KOPT-K1 (cell line): ENCODE measurements at regions not wholly inside any gene's neighbourhood (a gene's known extent, or its start where the extent isn't known, plus 50 kb on each side); places are given as distances from the start of the nearest gene placed in this dataset.
"Not testable (repeated sequence)": the region's sequence is repeated elsewhere in the genome, so short reads cannot be mapped to it uniquely, and the experiment has no call there.

Source experiments
- H3K27ac ChIP-seq: fragments of 200-600 bp; sonication (generic); 2 replicates; pipeline ENCODE4 v1.5.1; 2016; ENCODE audit warnings: antibody characterized with exemption, mild to moderate bottlenecking, low read depth, low read length; ENCODE audit not compliant: poor library complexity, severe bottlenecking
- H3K36me3 ChIP-seq: fragments of 200-600 bp; sonication (generic); 2 replicates; pipeline ENCODE4 v1.5.1; 2017; ENCODE audit warnings: antibody characterized with exemption, mild to moderate bottlenecking, low read length, moderate library complexity; ENCODE audit not compliant: insufficient read depth
- H3K9me3 ChIP-seq: fragments of 200-600 bp; sonication (generic); 2 replicates; pipeline ENCODE4 v1.5.1; 2017; ENCODE audit warnings: antibody characterized with exemption, low read length, mild to moderate bottlenecking; ENCODE audit not compliant: insufficient read depth, poor library complexity, severe bottlenecking

- Histone ChIP-seq H3K36me3 (no peaks in the 10 kb centered on the region), H3K9me3 (no peaks in the 10 kb centered on the region)
Observed at GRCh38 chr17:43326490-43327275, 72.1 kb upstream of the ARL4D start.

GRCh38 chr17:43324205-43324893 lies 74.4 kb upstream of the ARL4D start:
- H3K36me3 ChIP-seq = no peaks in the 10 kb centered on the region
- H3K9me3 ChIP-seq = peaks cover 12% of the 10 kb centered on the region
- H3K27ac ChIP-seq = peak overlapping the region; percentile 89

More at GRCh38 chr17:43326490-43327275, 72.1 kb upstream of the ARL4D start:
- H3K27ac ChIP-seq = no peak overlapping the region

GRCh38 chr17:43319293-43320124 lies 79.3 kb upstream of the ARL4D start:
- H3K36me3 ChIP-seq = no peaks in the 10 kb centered on the region
- no peak overlapping the region for H3K27ac ChIP-seq
- H3K9me3 ChIP-seq = peaks cover 17% of the 10 kb centered on the region

- Histone ChIP-seq H3K27ac (no peak overlapping the region), H3K9me3 (peaks cover 17% of the 10 kb centered on the region)
Observed at GRCh38 chr17:43316522-43317142, 82.2 kb upstream of the ARL4D start.

GRCh38 chr17:43315858-43316521 lies 82.2 kb upstream of the RNU2-1 start:
- no peak overlapping the region for H3K27ac ChIP-seq
- H3K9me3 ChIP-seq = peaks cover 17% of the 10 kb centered on the region
- no peaks in the 10 kb centered on the region for H3K36me3 ChIP-seq

More at GRCh38 chr17:43316522-43317142, 82.2 kb upstream of the ARL4D start:
- no peaks in the 10 kb centered on the region for H3K36me3 ChIP-seq

- Histone ChIP-seq H3K36me3 (no peaks in the 10 kb centered on the region), H3K9me3 (peaks cover 14% of the 10 kb centered on the region), H3K27ac (no peak overlapping the region)
Observed at GRCh38 chr17:43315369-43315768, 81.6 kb upstream of the RNU2-1 start.

GRCh38 chr17:43314611-43315011 lies 80.8 kb upstream of the RNU2-1 start:
- H3K36me3 ChIP-seq = no peaks in the 10 kb centered on the region
- H3K9me3 ChIP-seq = peaks cover 7% of the 10 kb centered on the region
- H3K27ac ChIP-seq = no peak overlapping the region

GRCh38 chr17:43312011-43312410 lies 78.2 kb upstream of the RNU2-1 start:
- H3K36me3 ChIP-seq = no peaks in the 10 kb centered on the region
- H3K27ac ChIP-seq = no peak overlapping the region
- no peaks in the 10 kb centered on the region for H3K9me3 ChIP-seq

- Histone ChIP-seq H3K9me3 (no peaks in the 10 kb centered on the region), H3K27ac (no peak overlapping the region), H3K36me3 (no peaks in the 10 kb centered on the region)
Observed at GRCh38 chr17:43309505-43310332, 75.9 kb upstream of the RNU2-1 start.

GRCh38 chr17:43308999-43309398 lies 75.2 kb upstream of the RNU2-1 start:
- no peak overlapping the region for H3K27ac ChIP-seq
- H3K36me3 ChIP-seq = no peaks in the 10 kb centered on the region
- H3K9me3 ChIP-seq = no peaks in the 10 kb centered on the region

GRCh38 chr17:43304792-43305191 lies 71.0 kb upstream of the RNU2-1 start:
- H3K36me3 ChIP-seq, H3K27ac ChIP-seq, H3K9me3 ChIP-seq: not testable (repeated sequence)

- not testable (repeated sequence) for H3K36me3 ChIP-seq, H3K9me3 ChIP-seq, H3K27ac ChIP-seq
Observed at GRCh38 chr17:43303049-43303448, 69.3 kb upstream of the RNU2-1 start.

- H3K9me3 ChIP-seq, H3K36me3 ChIP-seq, H3K27ac ChIP-seq: not testable (repeated sequence)
Observed at GRCh38 chr17:43299300-43300076, 65.7 kb upstream of the RNU2-1 start.
